22Rv1 (cell line): ENCODE measurements at regions not wholly inside any gene's neighbourhood (a gene's known extent, or its start where the extent isn't known, plus 50 kb on each side); places are given as distances from the start of the nearest gene placed in this dataset.

Source experiments
- H3K27ac ChIP-seq: fragments of 450-650 bp; 2 replicates; pipeline ENCODE4 v1.5.1; 2017
- ZFX ChIP-seq: fragments of 450-650 bp; IDR thresholded peaks from 2 replicates; pipeline ENCODE4 v1.6.1; 2017; ENCODE audit warnings: antibody characterized with exemption, borderline replicate concordance
- TF ChIP-seq, protein P1 (sequence below): fragments of 450-650 bp; IDR thresholded peaks from 2 replicates; pipeline ENCODE4 v1.5.1; 2017; ENCODE audit warnings: mild to moderate bottlenecking

- no peak for TF ChIP-seq ZFX
- TF ChIP-seq, protein P1, sequence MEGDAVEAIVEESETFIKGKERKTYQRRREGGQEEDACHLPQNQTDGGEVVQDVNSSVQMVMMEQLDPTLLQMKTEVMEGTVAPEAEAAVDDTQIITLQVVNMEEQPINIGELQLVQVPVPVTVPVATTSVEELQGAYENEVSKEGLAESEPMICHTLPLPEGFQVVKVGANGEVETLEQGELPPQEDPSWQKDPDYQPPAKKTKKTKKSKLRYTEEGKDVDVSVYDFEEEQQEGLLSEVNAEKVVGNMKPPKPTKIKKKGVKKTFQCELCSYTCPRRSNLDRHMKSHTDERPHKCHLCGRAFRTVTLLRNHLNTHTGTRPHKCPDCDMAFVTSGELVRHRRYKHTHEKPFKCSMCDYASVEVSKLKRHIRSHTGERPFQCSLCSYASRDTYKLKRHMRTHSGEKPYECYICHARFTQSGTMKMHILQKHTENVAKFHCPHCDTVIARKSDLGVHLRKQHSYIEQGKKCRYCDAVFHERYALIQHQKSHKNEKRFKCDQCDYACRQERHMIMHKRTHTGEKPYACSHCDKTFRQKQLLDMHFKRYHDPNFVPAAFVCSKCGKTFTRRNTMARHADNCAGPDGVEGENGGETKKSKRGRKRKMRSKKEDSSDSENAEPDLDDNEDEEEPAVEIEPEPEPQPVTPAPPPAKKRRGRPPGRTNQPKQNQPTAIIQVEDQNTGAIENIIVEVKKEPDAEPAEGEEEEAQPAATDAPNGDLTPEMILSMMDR = no peak
- no peak overlapping the region for H3K27ac ChIP-seq
These were observed 217.9 kb downstream of the RRAGC start for GRCh38 chr1:38641661-38642060.

- no peak overlapping the region for H3K27ac ChIP-seq
- TF ChIP-seq, protein P1 = no peak
- TF ChIP-seq ZFX = no peak
These were observed 219.2 kb downstream of the RRAGC start for GRCh38 chr1:38640371-38640770.

- H3K27ac ChIP-seq = no peak overlapping the region
- TF ChIP-seq, protein P1 = no peak
- TF ChIP-seq ZFX = no peak
These were observed 231.3 kb downstream of the RRAGC start for GRCh38 chr1:38628241-38628640.

DNA sequence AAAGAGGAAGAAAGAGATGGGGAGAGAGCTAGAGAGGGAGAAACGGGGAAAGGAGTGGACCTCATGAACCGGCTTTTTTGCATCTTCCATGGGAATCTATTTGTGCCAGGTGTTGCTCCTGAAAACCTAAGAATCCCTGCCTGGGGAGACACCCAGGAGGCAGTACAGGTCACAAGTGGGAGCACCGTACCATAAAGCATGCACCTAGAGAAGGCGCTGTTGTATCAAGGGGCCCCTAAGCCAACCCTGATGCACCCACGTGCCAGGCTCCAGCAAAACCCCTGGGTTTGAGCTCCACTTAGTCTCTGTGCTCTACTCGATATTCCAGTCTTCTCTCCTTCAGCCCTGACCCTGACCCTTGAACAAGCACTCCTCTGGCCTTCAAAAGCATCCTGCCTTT is 233.6 kb downstream of the RRAGC start:
- no peak overlapping the region for H3K27ac ChIP-seq
- TF ChIP-seq, protein P1 = no peak
- TF ChIP-seq ZFX = no peak

DNA sequence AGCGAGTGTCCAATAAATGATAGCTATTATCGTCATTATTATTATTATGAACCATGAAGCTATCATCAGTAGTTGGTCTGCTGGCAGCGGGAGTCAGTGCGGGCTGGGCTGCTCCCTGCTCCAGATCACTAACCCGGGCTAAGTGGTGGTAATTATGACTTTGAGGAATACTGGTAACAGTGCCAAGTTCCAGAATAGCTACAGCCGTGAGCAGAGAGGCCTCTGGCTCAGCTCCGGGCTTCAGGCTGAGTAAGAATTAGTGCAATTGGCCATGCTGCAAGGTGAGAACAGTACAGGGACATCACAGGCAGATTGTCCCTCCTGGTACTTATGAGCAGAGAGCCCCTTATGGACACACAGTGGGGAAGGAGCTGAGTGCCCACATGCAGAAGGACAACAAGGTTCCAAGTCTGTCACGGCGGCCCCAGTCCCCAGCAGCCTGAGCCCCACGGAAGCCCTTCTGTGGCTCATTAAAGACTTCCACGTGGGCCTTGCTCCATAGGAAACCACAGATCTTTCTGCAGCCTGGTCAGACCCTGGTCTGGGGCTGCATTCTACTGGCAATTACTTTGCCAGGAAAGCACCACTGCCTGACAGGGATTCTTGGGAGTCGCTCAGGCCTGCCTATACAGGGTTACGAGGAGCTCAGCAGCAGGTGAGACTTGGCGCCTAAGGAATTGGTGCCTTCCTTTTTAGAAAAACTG is 235.1 kb downstream of the RRAGC start:
- no peak for TF ChIP-seq ZFX
- TF ChIP-seq, protein P1 = no peak
- no peak overlapping the region for H3K27ac ChIP-seq

GRCh38 chr1:38623529-38623928 is 236.0 kb downstream of the RRAGC start:
- no peak overlapping the region for H3K27ac ChIP-seq
- TF ChIP-seq, protein P1 = no peak
- no peak for TF ChIP-seq ZFX

DNA sequence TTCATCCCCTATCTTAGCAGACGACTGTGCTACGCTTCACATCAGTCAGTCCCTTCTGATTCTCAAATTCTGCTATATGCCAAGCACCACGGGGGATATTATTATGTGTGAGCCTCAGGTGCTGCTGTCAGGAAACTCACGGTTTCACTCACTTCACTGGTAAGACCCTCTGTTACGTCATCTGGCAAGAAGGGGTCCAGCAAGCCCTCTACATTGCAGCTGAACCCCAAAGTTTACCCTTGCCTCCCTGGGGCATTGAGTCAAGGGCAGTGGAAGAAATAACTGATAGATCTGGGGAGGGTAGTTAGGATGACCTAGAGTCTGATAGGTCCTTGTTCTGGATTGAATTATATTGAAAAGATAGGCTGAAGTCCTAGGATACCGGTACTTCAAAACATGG is 237.4 kb downstream of the RRAGC start:
- TF ChIP-seq ZFX = no peak
- TF ChIP-seq, protein P1 = no peak

More for the DNA sequence above, 237.4 kb downstream of the RRAGC start:
- no peak overlapping the region for H3K27ac ChIP-seq
